ENCODE measurements at regions not wholly inside any gene's neighbourhood (a gene's known extent, or its start where the extent isn't known, plus 50 kb on each side); places are given as distances from the start of the nearest gene placed in this dataset.

DNA sequence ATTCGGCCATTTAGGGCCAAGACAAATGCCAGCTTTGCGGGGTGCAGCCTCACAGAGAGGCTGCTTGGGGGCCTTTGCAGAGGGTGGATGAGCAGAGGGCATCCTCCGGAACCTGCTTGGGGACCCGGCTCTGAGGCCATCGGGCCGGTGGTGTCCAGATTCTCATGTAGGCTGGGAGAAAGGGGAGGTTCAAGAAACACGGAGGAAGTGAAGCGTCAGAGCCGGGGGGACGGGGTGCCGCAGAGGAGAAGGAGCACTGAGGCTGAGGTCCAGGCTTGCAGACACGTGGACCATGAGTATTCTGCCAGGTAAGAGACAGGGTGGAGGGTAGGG is 150.7 kb upstream of the SHH start:
- H3K4me1 ChIP-seq (ENCODE audit: control insufficient read depth, insufficient read depth, low read length): no peaks in the 10 kb centered on the region
- H3K36me3 ChIP-seq (ENCODE audit: control insufficient read depth, insufficient read depth, low read length, severe bottlenecking): no peaks in the 10 kb centered on the region
- no peak overlapping the region for H3K9ac ChIP-seq (ENCODE audit: low read length)
- H3K9me3 ChIP-seq (ENCODE audit: control insufficient read depth, low read length): no peaks in the 10 kb centered on the region
- DNase-seq (ENCODE audit: low read depth): no peak
- no peak overlapping the region for H3K4me3 ChIP-seq (ENCODE audit: low read length)
- no peaks in the 10 kb centered on the region for H3K27me3 ChIP-seq (replicated peaks; ENCODE audit: control insufficient read depth, insufficient read depth, low read length)

DNA sequence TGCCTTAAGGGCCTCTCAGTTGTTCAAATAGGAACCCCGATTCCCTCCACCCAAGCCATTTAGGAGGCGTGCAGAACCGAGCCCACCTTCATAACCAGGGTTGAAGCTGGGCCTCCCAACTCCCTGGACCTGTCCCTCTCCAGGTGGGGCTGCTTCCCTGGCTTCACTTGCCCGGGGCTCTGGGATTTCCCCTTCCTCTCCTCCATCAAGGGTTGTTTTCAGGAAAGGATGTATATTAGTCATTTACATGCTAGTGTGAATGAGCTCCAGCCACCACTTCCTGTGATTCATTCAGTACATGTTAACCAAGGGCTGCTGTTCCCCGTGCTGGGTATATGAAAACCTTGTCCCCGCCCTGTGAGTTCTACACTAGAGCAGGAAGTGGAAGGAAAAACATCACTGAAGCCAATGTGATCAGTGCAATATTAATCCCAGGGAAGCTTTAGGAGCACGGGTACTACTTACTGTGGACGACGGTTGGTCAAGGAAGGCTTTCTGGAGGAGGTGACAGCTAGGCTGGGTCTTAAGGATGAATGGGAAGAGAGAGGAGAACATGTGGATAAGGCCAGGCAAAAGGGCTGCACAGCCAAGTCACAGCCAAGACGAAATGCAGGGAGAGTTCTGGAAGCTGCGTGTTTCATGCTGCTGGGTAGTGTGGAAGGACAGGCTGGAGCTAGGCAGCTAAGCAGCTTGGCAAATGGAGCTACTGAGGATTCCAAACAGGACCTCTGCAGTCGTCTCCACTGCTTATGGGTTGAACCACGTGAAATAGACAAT is 150.1 kb upstream of the SHH start:
- Histone ChIP-seq H3K36me3 (ENCODE audit: control insufficient read depth, insufficient read depth, low read length, severe bottlenecking) (no peaks in the 10 kb centered on the region), H3K9me3 (ENCODE audit: control insufficient read depth, low read length) (no peaks in the 10 kb centered on the region), H3K9ac (ENCODE audit: low read length) (no peak overlapping the region), H3K4me3 (ENCODE audit: low read length) (no peak overlapping the region), H3K4me1 (ENCODE audit: control insufficient read depth, insufficient read depth, low read length) (no peaks in the 10 kb centered on the region), H3K27me3 (replicated peaks; ENCODE audit: control insufficient read depth, insufficient read depth, low read length) (no peaks in the 10 kb centered on the region)
- DNase-seq (ENCODE audit: low read depth): no peak

DNA sequence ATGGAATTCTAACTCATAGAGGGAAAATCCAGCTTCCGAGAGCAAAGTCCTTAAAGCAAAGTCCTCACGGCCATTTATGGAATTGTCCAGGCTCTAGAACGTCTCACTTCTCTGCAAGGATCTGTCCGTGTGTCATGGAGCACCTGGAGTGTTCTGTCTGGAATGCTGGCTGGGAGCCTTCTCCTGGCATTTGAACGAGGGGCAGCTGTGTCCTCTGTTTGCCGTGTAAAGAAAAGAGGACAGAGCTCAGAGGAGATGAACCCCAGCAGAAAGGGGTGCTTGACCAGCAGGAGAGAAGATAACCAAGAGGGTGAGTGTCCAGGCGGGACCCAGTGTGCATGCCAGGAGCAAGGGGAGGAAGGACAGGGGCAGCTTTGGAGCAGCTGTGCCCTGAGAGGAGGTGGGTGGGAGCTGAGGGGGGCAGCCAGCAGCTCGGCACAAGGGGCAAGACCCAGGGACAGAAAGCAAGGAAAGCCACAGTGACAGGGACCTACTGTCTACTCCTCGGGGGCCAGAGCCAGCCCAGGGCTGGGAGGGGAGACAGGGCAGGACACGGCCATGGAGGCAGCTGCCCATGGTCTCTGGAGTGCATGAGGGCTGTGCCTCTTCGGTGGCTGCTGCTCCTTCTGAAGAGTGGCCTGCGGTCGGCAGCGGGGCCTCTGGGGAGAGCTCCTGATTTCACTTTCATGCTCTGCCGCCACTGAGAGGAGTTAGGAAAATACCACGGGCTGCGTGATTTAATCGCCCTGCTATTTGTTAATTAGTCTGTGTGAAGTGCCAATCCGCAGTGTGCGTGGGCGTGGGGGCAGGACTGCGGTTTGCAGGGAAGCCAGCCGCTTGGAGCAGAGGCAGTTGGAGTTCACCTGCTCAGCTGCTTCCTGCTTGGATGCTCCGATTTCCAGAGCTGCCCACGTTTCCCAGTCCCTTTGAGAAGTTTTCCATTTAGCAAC is 149.3 kb upstream of the SHH start:
- H3K9ac ChIP-seq (ENCODE audit: low read length): no peak overlapping the region
- no peaks in the 10 kb centered on the region for H3K4me1 ChIP-seq (ENCODE audit: control insufficient read depth, insufficient read depth, low read length)
- H3K27me3 ChIP-seq (replicated peaks; ENCODE audit: control insufficient read depth, insufficient read depth, low read length): no peaks in the 10 kb centered on the region
- H3K36me3 ChIP-seq (ENCODE audit: control insufficient read depth, insufficient read depth, low read length, severe bottlenecking): no peaks in the 10 kb centered on the region
- H3K9me3 ChIP-seq (ENCODE audit: control insufficient read depth, low read length): no peaks in the 10 kb centered on the region
- no peak for DNase-seq (ENCODE audit: low read depth)
- no peak overlapping the region for H3K4me3 ChIP-seq (ENCODE audit: low read length)

DNA sequence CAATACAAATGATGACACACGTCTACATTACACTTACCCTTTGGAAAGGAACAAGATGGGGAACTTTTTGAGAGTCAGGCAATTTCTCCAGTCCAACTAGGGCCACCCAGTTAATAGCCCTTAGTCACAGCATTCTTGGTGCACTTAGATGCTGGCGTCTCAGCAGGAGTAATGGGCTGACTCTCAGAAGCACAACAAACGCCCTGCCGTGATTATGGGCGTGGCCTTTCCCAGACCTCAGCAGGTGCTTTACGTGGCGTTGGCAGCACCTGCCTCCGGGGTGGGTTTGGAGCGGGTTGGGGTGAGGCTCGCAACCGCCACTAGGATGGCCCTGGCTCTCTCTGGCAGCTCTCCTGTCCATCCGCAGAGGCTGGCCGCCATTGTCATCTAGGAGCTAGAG is 147.6 kb upstream of the SHH start:
- Histone ChIP-seq H3K4me1 (ENCODE audit: control insufficient read depth, insufficient read depth, low read length) (no peaks in the 10 kb centered on the region), H3K4me3 (ENCODE audit: low read length) (no peak overlapping the region), H3K9me3 (ENCODE audit: control insufficient read depth, low read length) (no peaks in the 10 kb centered on the region), H3K36me3 (ENCODE audit: control insufficient read depth, insufficient read depth, low read length, severe bottlenecking) (no peaks in the 10 kb centered on the region), H3K27me3 (replicated peaks; ENCODE audit: control insufficient read depth, insufficient read depth, low read length) (no peaks in the 10 kb centered on the region), H3K9ac (ENCODE audit: low read length) (no peak overlapping the region)
- DNase-seq (ENCODE audit: low read depth): no peak

DNA sequence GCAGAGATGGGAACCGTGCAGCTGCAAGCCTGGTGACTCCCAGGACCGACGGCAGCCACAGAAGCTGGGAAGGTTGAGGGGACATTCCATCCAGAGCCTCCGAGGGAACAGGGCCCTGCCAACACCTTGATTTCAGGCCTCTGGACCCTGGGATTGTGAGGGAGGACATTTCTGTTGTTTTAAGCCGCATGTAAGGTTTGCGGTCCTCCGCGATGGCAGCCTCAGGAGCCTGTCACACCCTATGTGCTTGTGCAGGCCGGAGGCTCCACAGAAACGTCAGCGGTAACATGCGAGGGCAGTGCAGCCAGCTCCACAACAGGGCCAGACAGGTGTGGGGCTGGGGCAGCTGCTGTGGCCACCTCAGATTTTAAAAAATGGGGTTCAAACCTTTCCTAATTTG is 144.7 kb upstream of the SHH start:
- H3K27me3 ChIP-seq (replicated peaks; ENCODE audit: control insufficient read depth, insufficient read depth, low read length): no peaks in the 10 kb centered on the region
- DNase-seq (ENCODE audit: low read depth): no peak
- no peak overlapping the region for H3K9ac ChIP-seq (ENCODE audit: low read length)
- H3K9me3 ChIP-seq (ENCODE audit: control insufficient read depth, low read length): no peaks in the 10 kb centered on the region
- no peaks in the 10 kb centered on the region for H3K36me3 ChIP-seq (ENCODE audit: control insufficient read depth, insufficient read depth, low read length, severe bottlenecking)
- no peaks in the 10 kb centered on the region for H3K4me1 ChIP-seq (ENCODE audit: control insufficient read depth, insufficient read depth, low read length)
- no peak overlapping the region for H3K4me3 ChIP-seq (ENCODE audit: low read length)

DNA sequence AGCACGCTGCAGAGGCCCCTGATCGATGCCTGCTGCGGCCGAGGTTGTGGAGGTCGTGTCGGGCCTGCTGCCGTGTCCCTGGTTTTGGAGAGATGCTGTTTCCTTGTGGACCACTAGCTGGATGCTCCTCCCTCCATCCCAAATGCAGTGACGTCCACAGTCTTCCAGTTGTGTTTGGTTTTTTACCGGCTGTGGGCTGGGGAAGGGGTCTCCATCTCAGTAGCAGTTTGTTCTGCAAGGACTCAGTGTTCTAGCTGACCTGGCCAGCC is 143.0 kb upstream of the SHH start:
- no peak for DNase-seq (ENCODE audit: low read depth)
- Histone ChIP-seq H3K27me3 (replicated peaks; ENCODE audit: control insufficient read depth, insufficient read depth, low read length) (no peaks in the 10 kb centered on the region), H3K36me3 (ENCODE audit: control insufficient read depth, insufficient read depth, low read length, severe bottlenecking) (no peaks in the 10 kb centered on the region), H3K4me1 (ENCODE audit: control insufficient read depth, insufficient read depth, low read length) (no peaks in the 10 kb centered on the region), H3K4me3 (ENCODE audit: low read length) (no peak overlapping the region), H3K9me3 (ENCODE audit: control insufficient read depth, low read length) (no peaks in the 10 kb centered on the region), H3K9ac (ENCODE audit: low read length) (no peak overlapping the region)

DNA sequence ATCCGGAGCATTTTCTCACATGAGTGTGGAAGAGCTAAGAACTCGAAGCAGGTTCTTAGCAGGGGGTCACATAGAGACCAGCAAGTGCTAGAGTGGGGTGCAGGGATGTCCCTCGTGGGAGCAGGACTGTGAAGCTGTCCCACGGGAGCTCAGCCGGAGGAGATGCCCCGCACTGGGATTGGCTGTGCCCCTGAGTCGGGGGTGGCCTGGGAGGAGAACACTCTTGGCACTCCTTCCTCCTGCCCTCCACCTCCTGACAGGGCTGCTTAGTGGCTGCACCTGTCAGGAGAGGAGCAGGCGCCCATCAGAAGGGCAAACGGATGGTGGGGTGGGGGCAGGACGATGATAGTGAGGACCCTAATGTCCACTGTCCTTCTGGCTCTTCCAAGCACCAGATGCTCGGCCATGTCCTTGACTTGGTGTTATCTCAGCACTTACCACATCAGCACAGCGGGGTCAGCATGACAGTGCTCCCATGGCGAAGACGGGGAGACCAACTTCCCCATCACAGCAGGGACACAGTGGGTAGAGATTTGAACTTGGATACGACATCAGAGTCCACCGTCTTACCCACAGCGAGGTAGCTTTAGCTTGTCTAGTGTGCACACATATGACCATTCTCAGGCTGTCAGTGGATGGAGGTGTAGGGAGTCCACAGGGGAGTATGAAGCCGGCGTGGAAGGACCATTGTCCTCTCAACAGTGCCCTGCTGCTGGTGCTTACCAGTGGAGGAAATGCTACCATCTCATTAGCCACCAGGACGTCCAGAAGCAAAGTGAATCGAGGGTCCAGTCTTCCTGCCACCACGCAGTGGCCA is 142.5 kb upstream of the SHH start:
- H3K4me1 ChIP-seq (ENCODE audit: control insufficient read depth, insufficient read depth, low read length): no peaks in the 10 kb centered on the region
- no peak overlapping the region for H3K4me3 ChIP-seq (ENCODE audit: low read length)
- no peaks in the 10 kb centered on the region for H3K27me3 ChIP-seq (replicated peaks; ENCODE audit: control insufficient read depth, insufficient read depth, low read length)
- no peak overlapping the region for H3K9ac ChIP-seq (ENCODE audit: low read length)
- no peak for DNase-seq (ENCODE audit: low read depth)
- H3K9me3 ChIP-seq (ENCODE audit: control insufficient read depth, low read length): no peaks in the 10 kb centered on the region
- H3K36me3 ChIP-seq (ENCODE audit: control insufficient read depth, insufficient read depth, low read length, severe bottlenecking): no peaks in the 10 kb centered on the region

DNA sequence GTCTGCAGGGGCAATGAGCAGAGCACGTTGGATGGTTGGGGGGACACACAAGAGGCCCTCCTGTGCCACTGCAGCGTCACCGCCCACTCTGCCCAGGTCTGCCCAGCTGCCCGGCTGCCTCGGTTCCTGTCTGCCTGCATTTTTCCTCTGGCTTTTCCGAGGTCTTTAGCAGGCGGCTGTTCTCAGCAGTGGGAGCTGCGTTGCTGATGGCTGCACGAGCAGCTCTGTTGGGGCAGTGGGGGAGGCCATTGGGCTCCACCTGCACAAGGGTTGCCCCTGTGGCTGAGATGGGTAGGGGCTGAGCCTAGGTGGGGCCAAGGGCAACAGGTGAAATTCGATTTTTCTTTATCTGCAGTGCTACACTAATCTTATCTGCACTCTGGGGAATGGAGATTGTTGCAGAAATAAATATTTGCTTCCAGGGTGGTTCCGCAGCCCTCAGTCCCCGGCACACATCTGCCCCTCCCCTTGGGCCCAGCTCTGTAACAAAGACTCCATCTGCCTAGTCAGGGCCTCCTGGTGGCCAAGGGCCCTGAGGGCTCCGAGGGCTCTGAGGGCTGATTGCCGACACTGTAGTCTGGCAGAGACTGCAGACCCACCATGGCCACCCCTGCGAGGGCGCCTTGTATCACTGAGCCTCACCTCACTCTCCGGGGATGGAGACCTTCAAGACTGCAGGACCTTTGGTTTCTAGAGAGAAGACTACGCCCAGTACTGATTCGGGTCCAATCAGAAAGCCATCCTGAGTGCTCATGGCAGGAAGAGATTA is 141.7 kb upstream of the SHH start:
- DNase-seq (ENCODE audit: low read depth): no peak
- no peak overlapping the region for H3K4me3 ChIP-seq (ENCODE audit: low read length)
- no peak overlapping the region for H3K9ac ChIP-seq (ENCODE audit: low read length)
- H3K4me1 ChIP-seq (ENCODE audit: control insufficient read depth, insufficient read depth, low read length): no peaks in the 10 kb centered on the region
- H3K27me3 ChIP-seq (replicated peaks; ENCODE audit: control insufficient read depth, insufficient read depth, low read length): no peaks in the 10 kb centered on the region
- H3K9me3 ChIP-seq (ENCODE audit: control insufficient read depth, low read length): no peaks in the 10 kb centered on the region
- no peaks in the 10 kb centered on the region for H3K36me3 ChIP-seq (ENCODE audit: control insufficient read depth, insufficient read depth, low read length, severe bottlenecking)

DNA sequence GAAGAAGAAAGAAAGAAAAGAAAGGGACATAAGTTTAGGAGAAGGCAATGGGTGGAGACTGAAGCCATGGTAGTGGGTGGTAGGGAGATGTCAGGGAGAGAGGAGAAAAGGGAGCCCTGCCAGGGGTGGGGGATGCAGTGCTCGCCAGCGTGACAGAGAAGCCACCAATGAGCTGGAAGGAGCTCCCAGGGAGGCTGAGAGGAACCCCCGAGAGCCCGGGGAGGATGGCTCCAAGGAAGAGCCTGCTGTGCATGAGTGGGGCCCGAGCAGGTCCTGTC is 141.2 kb upstream of the SHH start:
- no peak for DNase-seq (ENCODE audit: low read depth)
- Histone ChIP-seq H3K27me3 (replicated peaks; ENCODE audit: control insufficient read depth, insufficient read depth, low read length) (no peaks in the 10 kb centered on the region), H3K4me3 (ENCODE audit: low read length) (no peak overlapping the region), H3K4me1 (ENCODE audit: control insufficient read depth, insufficient read depth, low read length) (no peaks in the 10 kb centered on the region), H3K9me3 (ENCODE audit: control insufficient read depth, low read length) (no peaks in the 10 kb centered on the region), H3K9ac (ENCODE audit: low read length) (no peak overlapping the region), H3K36me3 (ENCODE audit: control insufficient read depth, insufficient read depth, low read length, severe bottlenecking) (no peaks in the 10 kb centered on the region)

DNA sequence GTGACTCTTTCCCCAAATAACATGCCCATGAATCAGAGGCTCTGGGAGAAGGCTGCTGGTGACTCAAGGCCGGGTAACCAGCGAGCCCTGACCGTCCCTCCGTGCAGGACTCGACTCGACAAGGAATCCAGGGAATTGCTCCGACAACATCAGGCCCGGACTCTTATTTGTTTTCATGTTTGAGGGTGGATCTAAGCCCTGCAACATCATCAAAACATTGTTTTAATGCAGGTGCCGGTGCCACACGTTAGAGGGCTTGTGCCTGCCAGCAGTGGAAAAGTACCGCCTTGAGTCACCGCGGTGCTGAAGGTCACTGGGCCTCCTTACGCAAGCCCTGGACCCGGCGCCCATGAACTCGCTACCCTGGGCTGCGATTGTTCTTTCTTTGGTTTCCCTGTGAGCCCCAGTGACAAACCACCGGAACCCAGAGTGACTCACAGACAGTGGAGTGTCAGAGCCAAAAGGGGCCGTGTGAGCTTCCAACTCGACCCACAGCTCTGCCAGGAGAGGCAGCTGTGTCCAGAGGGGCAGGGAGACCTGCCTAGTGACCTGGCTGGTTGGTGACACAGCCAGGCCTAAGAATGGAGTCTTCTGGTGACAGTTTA is 139.4 kb upstream of the SHH start:
- H3K9ac ChIP-seq (ENCODE audit: low read length): no peak overlapping the region
- H3K9me3 ChIP-seq (ENCODE audit: control insufficient read depth, low read length): no peaks in the 10 kb centered on the region
- H3K27me3 ChIP-seq (replicated peaks; ENCODE audit: control insufficient read depth, insufficient read depth, low read length): no peaks in the 10 kb centered on the region
- no peaks in the 10 kb centered on the region for H3K36me3 ChIP-seq (ENCODE audit: control insufficient read depth, insufficient read depth, low read length, severe bottlenecking)
- no peak for DNase-seq (ENCODE audit: low read depth)
- no peak overlapping the region for H3K4me3 ChIP-seq (ENCODE audit: low read length)
- no peaks in the 10 kb centered on the region for H3K4me1 ChIP-seq (ENCODE audit: control insufficient read depth, insufficient read depth, low read length)

Data from adipocyte (in vitro differentiated cells).